ENCODE measurements at regions not wholly inside any gene's neighbourhood (a gene's known extent, or its start where the extent isn't known, plus 50 kb on each side); places are given as distances from the start of the nearest gene placed in this dataset.

GRCh38 chr2:150697596-150697995 is 210.1 kb upstream of the RND3 start:
- no peak for TF ChIP-seq CTCF (IDR thresholded peaks at IDR 0.05; ENCODE audit: low read length)
- TF ChIP-seq EZH2 (IDR thresholded peaks at IDR 0.05; ENCODE audit: borderline replicate concordance, low read length): no peak
